Activated CD8-positive, alpha-beta T cell treated with anti-CD3 and anti-CD28 coated beads, Interleukin-2, amount 10 ng/mL, durations not matched to agents 7 days and 5 days (primary cell): ENCODE measurements at regions not wholly inside any gene's neighbourhood (a gene's known extent, or its start where the extent isn't known, plus 50 kb on each side); places are given as distances from the start of the nearest gene placed in this dataset.
"Not testable (repeated sequence)": the region's sequence is repeated elsewhere in the genome, so short reads cannot be mapped to it uniquely, and the experiment has no call there.

Experiments
- ATAC-seq: fragments of 150-1000 bp; cut with Tn5 transposase; one replicate; pipeline ENCODE4 v1.10.0; 2021; ENCODE audit warnings: moderate library complexity
- CTCF ChIA-PET: fragments of 350-600 bp; sonication (Branson Sonifier 250); formaldehyde crosslinking; loops from one replicate; lab custom pipeline; 2021; ENCODE audit warnings: antibody characterized with exemption; lab: Charles Lee
- POLR2A ChIA-PET: fragments of 350-600 bp; sonication (Branson Sonifier 250); formaldehyde crosslinking; loops from one replicate; lab custom pipeline; 2021; ENCODE audit warnings: antibody characterized with exemption; lab: Charles Lee
- DNase-seq: peaks from one replicate; pipeline ENCODE4 v3.0.0-alpha.2; 2020
- H3K27ac Mint-ChIP-seq: one replicate; pipeline ENCODE4 v1.8.0; 2021; ENCODE audit warnings: mild to moderate bottlenecking, mixed read lengths
- H3K27me3 Mint-ChIP-seq: one replicate; pipeline ENCODE4 v1.8.0; 2021; ENCODE audit warnings: low read depth, mixed read lengths
- H3K36me3 Mint-ChIP-seq: one replicate; pipeline ENCODE4 v1.8.0; 2021; ENCODE audit warnings: low read depth, mixed read lengths
- H3K4me1 Mint-ChIP-seq: one replicate; pipeline ENCODE4 v1.8.0; 2021; ENCODE audit warnings: low read depth, mixed read lengths
- H3K4me3 Mint-ChIP-seq: one replicate; pipeline ENCODE4 v1.8.0; 2021; ENCODE audit warnings: mild to moderate bottlenecking, mixed read lengths
- H3K9me3 Mint-ChIP-seq: one replicate; pipeline ENCODE4 v1.8.0; 2022; ENCODE audit warnings: mixed read lengths; ENCODE audit not compliant: insufficient read depth

- Mint-ChIP-seq H3K27me3 (peaks cover 4% of the 10 kb centered on the region), H3K27ac (no peak overlapping the region), H3K9me3 (peaks cover 10% of the 10 kb centered on the region), H3K4me3 (no peak overlapping the region), H3K36me3 (no peaks in the 10 kb centered on the region), H3K4me1 (no peaks in the 10 kb centered on the region)
- POLR2A ChIA-PET, result no interaction called here
- no peak for DNase-seq
- no peak for ATAC-seq
- CTCF ChIA-PET, result no interaction called here
These were observed 486.5 kb downstream of the SIPA1L2 start for GRCh38 chr1:232143315-232143886.

- H3K4me1 Mint-ChIP-seq, result no peaks in the 10 kb centered on the region
- no peak overlapping the region for H3K27ac Mint-ChIP-seq
- ChIA-PET CTCF (no interaction called here), POLR2A (no interaction called here)
- H3K27me3 Mint-ChIP-seq, result peaks cover 4% of the 10 kb centered on the region
- no peak for DNase-seq
- H3K36me3 Mint-ChIP-seq, result no peaks in the 10 kb centered on the region
- no peak for ATAC-seq
- H3K4me3 Mint-ChIP-seq, result no peak overlapping the region
- H3K9me3 Mint-ChIP-seq, result peaks cover 10% of the 10 kb centered on the region
These were observed 487.3 kb downstream of the SIPA1L2 start for GRCh38 chr1:232142403-232143314.

- H3K36me3 Mint-ChIP-seq, H3K27me3 Mint-ChIP-seq, POLR2A ChIA-PET, H3K4me3 Mint-ChIP-seq, H3K4me1 Mint-ChIP-seq, DNase-seq, CTCF ChIA-PET, H3K27ac Mint-ChIP-seq, ATAC-seq: not testable (repeated sequence)
- peaks cover 10% of the 10 kb centered on the region for H3K9me3 Mint-ChIP-seq
These were observed 488.8 kb downstream of the SIPA1L2 start for GRCh38 chr1:232141167-232141448.

GRCh38 chr1:232140419-232141166 is 489.3 kb downstream of the SIPA1L2 start:
- ChIA-PET POLR2A (no interaction called here), CTCF (no interaction called here)
- Mint-ChIP-seq H3K27ac (no peak overlapping the region), H3K27me3 (no peaks in the 10 kb centered on the region), H3K4me1 (no peaks in the 10 kb centered on the region), H3K36me3 (no peaks in the 10 kb centered on the region), H3K9me3 (peaks cover 10% of the 10 kb centered on the region), H3K4me3 (no peak overlapping the region)
- ATAC-seq, result no peak
- no peak for DNase-seq

GRCh38 chr1:232139444-232139843 is 490.5 kb downstream of the SIPA1L2 start:
- H3K4me1 Mint-ChIP-seq, result no peaks in the 10 kb centered on the region
- H3K4me3 Mint-ChIP-seq, result no peak overlapping the region
- ATAC-seq (no peak), DNase-seq (no peak)
- peaks cover 10% of the 10 kb centered on the region for H3K9me3 Mint-ChIP-seq
- POLR2A ChIA-PET, result no interaction called here
- CTCF ChIA-PET, result no interaction called here
- H3K27ac Mint-ChIP-seq, result no peak overlapping the region
- H3K36me3 Mint-ChIP-seq, result no peaks in the 10 kb centered on the region
- H3K27me3 Mint-ChIP-seq, result no peaks in the 10 kb centered on the region

- H3K27me3 Mint-ChIP-seq, result no peaks in the 10 kb centered on the region
- CTCF ChIA-PET, result no interaction called here
These were observed 491.9 kb downstream of the SIPA1L2 start for GRCh38 chr1:232138044-232138443.

GRCh38 chr1:232137066-232137465 is 492.9 kb downstream of the SIPA1L2 start:
- peaks cover 10% of the 10 kb centered on the region for H3K9me3 Mint-ChIP-seq
- no peak for DNase-seq
- no peak overlapping the region for H3K4me3 Mint-ChIP-seq
- ChIA-PET CTCF (no interaction called here), POLR2A (no interaction called here)
- no peaks in the 10 kb centered on the region for H3K4me1 Mint-ChIP-seq
- H3K27ac Mint-ChIP-seq, result no peak overlapping the region
- H3K27me3 Mint-ChIP-seq, result no peaks in the 10 kb centered on the region
- H3K36me3 Mint-ChIP-seq, result no peaks in the 10 kb centered on the region
- ATAC-seq, result no peak

More at GRCh38 chr1:232138044-232138443, 491.9 kb downstream of the SIPA1L2 start:
- H3K9me3 Mint-ChIP-seq, result peaks cover 10% of the 10 kb centered on the region
- DNase-seq (no peak), ATAC-seq (no peak)
- no peak overlapping the region for H3K4me3 Mint-ChIP-seq
- H3K27ac Mint-ChIP-seq, result no peak overlapping the region
- POLR2A ChIA-PET, result no interaction called here
- H3K4me1 Mint-ChIP-seq, result no peaks in the 10 kb centered on the region
- no peaks in the 10 kb centered on the region for H3K36me3 Mint-ChIP-seq

GRCh38 chr1:232136136-232136535 is 493.8 kb downstream of the SIPA1L2 start:
- CTCF ChIA-PET, result no interaction called here
- DNase-seq (no peak), ATAC-seq (no peak)
- no peak overlapping the region for H3K27ac Mint-ChIP-seq
- H3K27me3 Mint-ChIP-seq, result no peaks in the 10 kb centered on the region
- peaks cover 9% of the 10 kb centered on the region for H3K9me3 Mint-ChIP-seq
- no peaks in the 10 kb centered on the region for H3K4me1 Mint-ChIP-seq
- POLR2A ChIA-PET, result no interaction called here
- no peaks in the 10 kb centered on the region for H3K36me3 Mint-ChIP-seq
- H3K4me3 Mint-ChIP-seq, result no peak overlapping the region

GRCh38 chr1:232134365-232134764 is 495.6 kb downstream of the SIPA1L2 start:
- DNase-seq (no peak), ATAC-seq (no peak)
- ChIA-PET CTCF (no interaction called here), POLR2A (no interaction called here)
- Mint-ChIP-seq H3K4me3 (no peak overlapping the region), H3K4me1 (no peaks in the 10 kb centered on the region), H3K36me3 (no peaks in the 10 kb centered on the region), H3K27me3 (no peaks in the 10 kb centered on the region), H3K9me3 (peaks cover 4% of the 10 kb centered on the region), H3K27ac (no peak overlapping the region)

GRCh38 chr1:232132572-232132971 is 497.4 kb downstream of the SIPA1L2 start:
- Mint-ChIP-seq H3K36me3 (no peaks in the 10 kb centered on the region), H3K27ac (no peak overlapping the region), H3K4me3 (no peak overlapping the region), H3K9me3 (no peaks in the 10 kb centered on the region), H3K27me3 (peaks cover 3% of the 10 kb centered on the region), H3K4me1 (no peaks in the 10 kb centered on the region)
- ATAC-seq (no peak), DNase-seq (no peak)
- ChIA-PET CTCF (no interaction called here), POLR2A (no interaction called here)

- ChIA-PET POLR2A (no interaction called here), CTCF (no interaction called here)
- no peak for DNase-seq
- peaks cover 3% of the 10 kb centered on the region for H3K27me3 Mint-ChIP-seq
- no peak overlapping the region for H3K27ac Mint-ChIP-seq
- no peaks in the 10 kb centered on the region for H3K36me3 Mint-ChIP-seq
- no peaks in the 10 kb centered on the region for H3K9me3 Mint-ChIP-seq
- H3K4me3 Mint-ChIP-seq, result no peak overlapping the region
- no peaks in the 10 kb centered on the region for H3K4me1 Mint-ChIP-seq
- ATAC-seq, result no peak
These were observed 498.1 kb downstream of the SIPA1L2 start for GRCh38 chr1:232131715-232132391.
